K562 (cell line): ENCODE measurements at regions not wholly inside any gene's neighbourhood (a gene's known extent, or its start where the extent isn't known, plus 50 kb on each side); places are given as distances from the start of the nearest gene placed in this dataset.

Experiments
- ATAC-seq: fragments of 200-7000 bp; cut with Tn5 transposase; 3 replicates; pipeline ENCODE4 v1.9.1; 2020; ENCODE audit warnings: moderate library complexity
- BruUV-seq: library from RNA; stranded (reverse); fragments of 400-500 nt; replicated peaks from 2 replicates; lab custom pipeline; 2021; lab: Mats Ljungman, UMichigan
- CTCF ChIA-PET: fragments of 300-600 bp; formaldehyde crosslinking; extraction: SDS; loops from one replicate; lab custom pipeline; 2021; ENCODE audit warnings: low intra/inter-chr PET ratio; lab: Yijun Ruan, JAX
- POLR2A ChIA-PET: fragments of 300-600, 350-650 bp; sonication (Branson Sonifier 250); formaldehyde crosslinking; extraction: SDS; loops from one replicate; lab custom pipeline; 2021; ENCODE audit warnings: antibody characterized with exemption, inconsistent platforms; lab: Yijun Ruan, JAX
- DNase-seq, 4 experiments: peaks; one replicate each; pipeline versions ENCODE4 v3.0.0 to v3.0.0-alpha.2; 2011 to 2018; ENCODE audit warnings: low spot score in 3 of 4, mixed read lengths in 3 of 4; ENCODE audit errors: extremely low read depth in 1 of 4
- FAIRE-seq: peaks from 2 replicates; lab custom pipeline; 2011; peaks lifted over from hg19 to GRCh38; lab: Jason Lieb, UNC
- H2AFZ ChIP-seq: 2 replicates; pipeline ENCODE4 v1.6.0; 2011; ENCODE audit warnings: low read depth, low read length, control low read depth, inconsistent platforms
- H3K27ac ChIP-seq: fragments of 200-600 bp; 3 replicates; pipeline ENCODE4 v1.8.0; 2011; ENCODE audit warnings: low read depth, mild to moderate bottlenecking, control low read depth, inconsistent platforms, low read length, moderate library complexity, mixed read lengths; ENCODE audit errors: extremely low read depth
- H3K27me3 ChIP-seq, 2 experiments: fragments of 300-600 bp in 1 of 2; 2 replicates in 1 of 2; 3 replicates in 1 of 2; pipeline versions ENCODE4 v1.6.0 to v1.8.0; 2011; ENCODE audit warnings: inconsistent platforms in 2 of 2, low read length in 2 of 2, mild to moderate bottlenecking in 1 of 2, mixed read lengths in 1 of 2, moderate library complexity in 1 of 2; ENCODE audit not compliant: control insufficient read depth in 2 of 2, insufficient read depth in 2 of 2
- H3K36me3 ChIP-seq: fragments of 300-600 bp; 3 replicates; pipeline ENCODE4 v1.8.0; 2011; ENCODE audit warnings: mild to moderate bottlenecking, low read length, inconsistent platforms; ENCODE audit not compliant: control insufficient read depth, insufficient read depth
- H3K4me1 ChIP-seq, 2 experiments: fragments of 200-600 bp in 1 of 2; replicated peaks in 1 of 2; 2 replicates in 1 of 2; 3 replicates in 1 of 2; pipeline versions ENCODE4 v1.5.1 to v1.8.0; 2011; ENCODE audit warnings: inconsistent platforms in 2 of 2, low read length in 2 of 2, mild to moderate bottlenecking in 1 of 2, mixed read lengths in 1 of 2, moderate library complexity in 1 of 2; ENCODE audit not compliant: control insufficient read depth in 2 of 2, insufficient read depth in 2 of 2
- H3K4me2 ChIP-seq: 2 replicates; pipeline ENCODE4 v1.6.1; 2011; ENCODE audit warnings: low read length, control low read depth, inconsistent platforms, mixed read lengths; ENCODE audit not compliant: insufficient read depth
- H3K4me3 ChIP-seq: fragments of 200-600 bp; sonication (generic), shearing (Covaris generic); 2 replicates; pipeline ENCODE4 v1.5.1; 2016; ENCODE audit warnings: control low read depth, inconsistent platforms
- H3K79me2 ChIP-seq: fragments of 200-600 bp; 3 replicates; pipeline ENCODE4 v1.8.0; 2011; ENCODE audit warnings: low read length, inconsistent platforms; ENCODE audit not compliant: control insufficient read depth, insufficient read depth
- H3K9ac ChIP-seq, 2 experiments: 2 replicates each; pipeline versions ENCODE4 v1.6.0 to v1.6.1; 2011; ENCODE audit warnings: low read depth in 2 of 2, low read length in 2 of 2, control low read depth in 1 of 2, inconsistent platforms in 1 of 2, mild to moderate bottlenecking in 1 of 2, mixed read lengths in 1 of 2; ENCODE audit not compliant: insufficient read depth in 1 of 2
- H3K9me1 ChIP-seq: one replicate; pipeline ENCODE4 v1.6.0; 2011; ENCODE audit warnings: inconsistent platforms, mild to moderate bottlenecking, low read length, moderate library complexity; ENCODE audit not compliant: control insufficient read depth, insufficient read depth
- H3K9me3 ChIP-seq: replicated peaks from 2 replicates; pipeline ENCODE4 v1.5.1; 2011; ENCODE audit warnings: low read depth, low read length, inconsistent platforms; ENCODE audit not compliant: control insufficient read depth, insufficient read depth
- H4K20me1 ChIP-seq: replicated peaks from 2 replicates; pipeline ENCODE4 v1.6.1; 2011; ENCODE audit warnings: low read length, inconsistent platforms, mixed read lengths; ENCODE audit not compliant: control insufficient read depth, insufficient read depth
- ELF2 ChIP-seq: fragments of 250-450 bp; sonication (Bioruptor Pico); IDR thresholded peaks from 2 replicates; pipeline ENCODE4 v1.5.0; 2021; ENCODE audit warnings: mild to moderate bottlenecking
- WGBS: fragments of 100-300 bp; shearing (Covaris generic); methylation state at CpG from one replicate; pipeline ENCODE4 v1.1.6; 2016; ENCODE audit warnings: low coverage, mixed read lengths; ENCODE audit not compliant: insufficient coverage; ENCODE audit errors: missing lambda C conversion rate; 5-methylcytosine and 5-hydroxymethylcytosine counted together
- in situ Hi-C: fragments of 300-500 bp; cut with MboI; formaldehyde crosslinking; loops from 4 replicates; pipeline ENCODE4 v1.15.0; 2018; ENCODE audit warnings: inconsistent platforms, mixed read lengths
- intact Hi-C: fragments of 100-400 bp; cut with micrococcal nuclease; formaldehyde crosslinking; loops from 2 replicates; pipeline ENCODE4 v1.14.2; 2022
- TF ChIP-seq, protein P1 (sequence below), 2 experiments: fragments of 450-650 bp; IDR thresholded peaks; 2 replicates each; pipeline ENCODE4 v1.6.1; 2016; ENCODE audit warnings: mild to moderate bottlenecking in 2 of 2, borderline replicate concordance in 1 of 2, low read depth in 1 of 2, moderate library complexity in 1 of 2

DNA sequence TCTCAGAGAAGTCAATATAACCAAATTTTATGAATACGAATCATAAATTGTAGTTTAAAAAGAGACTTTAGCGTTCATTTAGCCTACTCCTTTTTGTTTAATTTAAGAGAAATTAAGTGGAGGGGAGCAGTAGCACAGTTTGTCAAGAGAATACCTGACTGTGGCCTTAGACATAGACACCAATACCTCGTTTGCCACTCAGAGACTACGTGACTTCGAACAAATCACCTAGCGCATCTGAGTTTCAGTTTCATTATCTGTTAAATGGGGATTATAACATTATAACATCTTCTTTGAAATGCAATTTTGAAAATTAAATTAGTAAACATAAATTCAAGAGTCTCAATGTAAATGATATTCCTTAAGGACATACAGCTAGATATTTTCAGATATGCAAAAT, 581.5 kb upstream of the VRK2 start (continued):
- TF ChIP-seq, protein P1, sequence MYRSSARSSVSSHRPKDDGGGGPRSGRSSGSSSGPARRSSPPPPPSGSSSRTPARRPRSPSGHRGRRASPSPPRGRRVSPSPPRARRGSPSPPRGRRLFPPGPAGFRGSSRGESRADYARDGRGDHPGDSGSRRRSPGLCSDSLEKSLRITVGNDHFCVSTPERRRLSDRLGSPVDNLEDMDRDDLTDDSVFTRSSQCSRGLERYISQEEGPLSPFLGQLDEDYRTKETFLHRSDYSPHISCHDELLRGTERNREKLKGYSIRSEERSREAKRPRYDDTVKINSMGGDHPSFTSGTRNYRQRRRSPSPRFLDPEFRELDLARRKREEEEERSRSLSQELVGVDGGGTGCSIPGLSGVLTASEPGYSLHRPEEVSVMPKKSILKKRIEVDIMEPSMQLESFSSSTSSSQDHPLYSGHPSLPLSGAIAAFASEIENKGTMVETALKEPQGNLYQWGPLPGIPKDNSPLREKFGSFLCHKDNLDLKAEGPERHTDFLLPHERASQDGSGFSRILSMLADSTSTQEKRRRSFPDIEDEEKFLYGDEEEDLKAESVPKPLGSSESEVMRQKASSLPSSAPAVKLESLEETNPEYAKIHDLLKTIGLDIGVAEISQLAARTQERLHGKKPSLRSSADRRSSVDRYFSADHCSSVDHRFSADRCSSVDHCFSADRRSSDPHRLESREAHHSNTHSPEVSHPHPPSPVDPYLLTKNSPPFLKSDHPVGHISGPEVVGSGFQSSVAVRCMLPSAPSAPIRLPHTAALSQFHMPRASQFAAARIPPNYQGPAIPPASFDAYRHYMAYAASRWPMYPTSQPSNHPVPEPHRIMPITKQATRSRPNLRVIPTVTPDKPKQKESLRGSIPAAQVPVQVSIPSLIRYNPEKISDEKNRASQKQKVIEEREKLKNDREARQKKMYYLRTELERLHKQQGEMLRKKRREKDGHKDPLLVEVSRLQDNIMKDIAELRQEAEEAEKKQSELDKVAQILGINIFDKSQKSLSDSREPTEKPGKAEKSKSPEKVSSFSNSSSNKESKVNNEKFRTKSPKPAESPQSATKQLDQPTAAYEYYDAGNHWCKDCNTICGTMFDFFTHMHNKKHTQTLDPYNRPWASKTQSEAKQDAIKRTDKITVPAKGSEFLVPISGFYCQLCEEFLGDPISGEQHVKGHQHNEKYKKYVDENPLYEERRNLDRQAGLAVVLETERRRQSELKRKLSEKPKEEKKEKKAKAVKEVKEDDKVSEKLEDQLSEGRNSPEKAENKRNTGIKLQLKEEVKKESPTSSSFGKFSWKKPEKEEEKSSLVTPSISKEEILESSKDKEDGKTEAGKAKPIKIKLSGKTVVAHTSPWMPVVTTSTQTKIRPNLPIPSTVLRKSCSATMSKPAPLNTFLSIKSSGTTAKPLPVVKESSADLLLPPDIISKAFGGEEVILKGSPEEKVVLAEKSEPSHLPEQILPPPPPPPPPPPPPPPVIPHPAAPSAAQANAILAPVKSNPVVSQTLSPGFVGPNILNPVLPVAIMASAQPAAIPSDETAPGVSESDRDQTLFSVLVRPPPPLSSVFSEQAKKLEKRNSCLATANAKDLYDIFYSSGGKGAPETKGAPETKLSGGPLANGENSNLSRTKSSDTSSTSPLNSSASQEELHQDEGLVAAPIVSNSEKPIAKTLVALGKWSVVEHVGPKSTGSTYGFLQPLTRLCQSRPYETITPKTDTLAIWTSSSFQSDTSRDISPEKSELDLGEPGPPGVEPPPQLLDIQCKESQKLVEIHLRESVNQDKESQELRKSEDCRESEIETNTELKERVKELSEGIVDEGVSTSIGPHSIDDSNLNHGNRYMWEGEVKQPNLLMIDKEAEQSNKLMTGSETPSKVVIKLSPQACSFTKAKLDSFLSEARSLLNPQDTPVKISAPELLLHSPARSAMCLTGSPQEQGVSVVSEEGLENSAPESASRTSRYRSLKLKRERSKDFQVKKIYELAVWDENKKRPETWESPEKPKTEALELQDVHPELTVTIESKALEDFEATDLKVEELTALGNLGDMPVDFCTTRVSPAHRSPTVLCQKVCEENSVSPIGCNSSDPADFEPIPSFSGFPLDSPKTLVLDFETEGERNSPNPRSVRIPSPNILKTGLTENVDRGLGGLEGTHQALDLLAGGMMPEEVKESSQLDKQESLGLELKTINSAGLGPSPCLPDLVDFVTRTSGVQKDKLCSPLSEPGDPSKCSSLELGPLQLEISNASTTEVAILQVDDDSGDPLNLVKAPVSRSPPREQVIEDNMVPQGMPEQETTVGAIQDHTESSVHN (IDR thresholded peaks at IDR 0.05; ENCODE audit: borderline replicate concordance in 1 of 2, low read depth in 1 of 2) = no peak

DNA sequence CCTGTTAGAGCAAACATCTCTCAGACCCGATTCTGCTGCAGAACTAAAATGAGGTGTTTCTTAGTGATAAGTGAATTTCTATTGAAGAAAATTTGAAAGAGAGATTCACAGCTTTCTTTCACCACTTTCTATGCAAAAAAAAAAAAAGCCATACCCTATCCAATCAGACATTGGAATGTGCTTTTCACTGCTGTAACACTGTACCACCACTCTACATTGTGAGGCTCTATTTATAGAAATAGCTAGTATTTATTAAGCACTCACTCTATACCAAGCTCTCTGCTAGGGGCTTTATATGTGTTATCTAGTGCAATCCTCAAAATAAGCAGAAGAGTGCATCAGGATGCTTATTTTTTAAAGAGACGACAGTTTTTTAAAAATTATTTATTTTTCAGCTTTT, 580.6 kb upstream of the VRK2 start:
- Histone ChIP-seq H3K9me1 (no peaks in the 10 kb centered on the region), H3K9ac (no peak overlapping the region), H3K36me3 (no peaks in the 10 kb centered on the region), H3K27me3 (no peaks in the 10 kb centered on the region), H3K4me1 (no peaks in the 10 kb centered on the region), H3K4me3 (no peak overlapping the region), H3K27ac (no peak overlapping the region), H3K9me3 (no peaks in the 10 kb centered on the region), H4K20me1 (no peaks in the 10 kb centered on the region), H3K4me2 (no peak overlapping the region), H2AFZ (no peak overlapping the region), H3K79me2 (no peaks in the 10 kb centered on the region)
- no peak for DNase-seq
- POLR2A ChIA-PET = no interaction called here
- BruUV-seq = no TSS peak
- 0% methylated on average over 2 of the region's 2 CpGs for WGBS
- intact Hi-C loops = no loop called here
- no peak for ATAC-seq
- in situ Hi-C loops = no loop called here
- CTCF ChIA-PET = no interaction called here
- no peak for TF ChIP-seq ELF2 (CRISPR knock-in tag)
- no peak for FAIRE-seq
